IMR-90 (cell line): ENCODE measurements at regions not wholly inside any gene's neighbourhood (a gene's known extent, or its start where the extent isn't known, plus 50 kb on each side); places are given as distances from the start of the nearest gene placed in this dataset.
A peak's percentile ranks its signal among the peaks of the same experiment; 100 is the strongest.

Experiments
- ATAC-seq: fragments of 200-7000 bp; cut with Tn5 transposase; 2 replicates; pipeline ENCODE4 v1.9.1; 2020; ENCODE audit warnings: low read depth, mild to moderate bottlenecking, moderate library complexity
- BruUV-seq: library from RNA; stranded (reverse); fragments of 400-500 nt; replicated peaks from 2 replicates; lab custom pipeline; 2021; lab: Mats Ljungman, UMichigan
- CTCF ChIA-PET: fragments of 300-600 bp; formaldehyde crosslinking; extraction: SDS; loops from one replicate; lab custom pipeline; 2021; ENCODE audit warnings: antibody characterized with exemption; lab: Yijun Ruan, JAX
- POLR2A ChIA-PET: fragments of 300-600 bp; sonication (Branson Sonifier 250); formaldehyde crosslinking; loops from one replicate; lab custom pipeline; 2022; ENCODE audit warnings: antibody characterized with exemption; ENCODE audit not compliant: unreplicated experiment; lab: Charles Lee
- DNase-seq: peaks from one replicate; pipeline ENCODE4 v3.0.0; 2013
- H2AFZ ChIP-seq: replicated peaks from 2 replicates; pipeline ENCODE3; 2013; ENCODE audit warnings: low read length, mild to moderate bottlenecking; ENCODE audit not compliant: poor library complexity
- H2AK5ac ChIP-seq: 2 replicates; pipeline ENCODE4 v1.6.1; 2013; ENCODE audit warnings: low read depth, low read length, inconsistent platforms
- H2AK9ac ChIP-seq: replicated peaks from 2 replicates; pipeline ENCODE3; 2013; ENCODE audit warnings: mild to moderate bottlenecking, low read depth, low read length, moderate library complexity; ENCODE audit not compliant: poor library complexity
- H2BK120ac ChIP-seq: 2 replicates; pipeline ENCODE4 v1.6.1; 2013; ENCODE audit warnings: low read depth, low read length, inconsistent platforms
- H2BK15ac ChIP-seq: 3 replicates; pipeline ENCODE4 v1.6.1; 2013; ENCODE audit warnings: low read depth, low read length, inconsistent platforms
- H2BK20ac ChIP-seq: 2 replicates; pipeline ENCODE4 v1.6.1; 2013; ENCODE audit warnings: low read depth, mild to moderate bottlenecking, inconsistent platforms, low read length, moderate library complexity
- H2BK5ac ChIP-seq: 2 replicates; pipeline ENCODE4 v1.6.1; 2013; ENCODE audit warnings: mild to moderate bottlenecking, low read depth, low read length, inconsistent platforms; ENCODE audit not compliant: poor library complexity, severe bottlenecking
- H3K14ac ChIP-seq: replicated peaks from 2 replicates; pipeline ENCODE4 v1.6.1; 2013; ENCODE audit warnings: low read depth, low read length, inconsistent platforms
- H3K18ac ChIP-seq: 2 replicates; pipeline ENCODE4 v1.6.1; 2013; ENCODE audit warnings: low read depth, low read length, control low read depth
- H3K23ac ChIP-seq: 2 replicates; pipeline ENCODE4 v1.6.1; 2013; ENCODE audit warnings: low read depth, low read length, inconsistent platforms
- H3K27ac ChIP-seq: 2 replicates; pipeline ENCODE4 v1.5.1; 2013; ENCODE audit warnings: mild to moderate bottlenecking, control low read depth, low read length; ENCODE audit not compliant: insufficient read depth
- H3K27me3 ChIP-seq: 2 replicates; pipeline ENCODE4 v1.6.1; 2013; ENCODE audit warnings: low read length; ENCODE audit not compliant: control insufficient read depth, insufficient read depth
- H3K36me3 ChIP-seq: 2 replicates; pipeline ENCODE4 v1.6.1; 2013; ENCODE audit warnings: low read length, mixed read lengths; ENCODE audit not compliant: control insufficient read depth, insufficient read depth
- H3K4ac ChIP-seq: 2 replicates; pipeline ENCODE4 v1.6.1; 2013; ENCODE audit warnings: low read depth, low read length, inconsistent platforms
- H3K4me1 ChIP-seq: 2 replicates; pipeline ENCODE4 v1.6.1; 2013; ENCODE audit warnings: low read length, mixed read lengths; ENCODE audit not compliant: control insufficient read depth, insufficient read depth
- H3K4me2 ChIP-seq: 2 replicates; pipeline ENCODE4 v1.6.1; 2013; ENCODE audit warnings: low read depth, mild to moderate bottlenecking, control low read depth, low read length, moderate library complexity
- H3K4me3 ChIP-seq: 2 replicates; pipeline ENCODE4 v1.5.1; 2013; ENCODE audit warnings: low read depth, mild to moderate bottlenecking, control low read depth, low read length, moderate library complexity; ENCODE audit not compliant: insufficient read depth
- H3K56ac ChIP-seq: 2 replicates; pipeline ENCODE4 v1.6.1; 2013; ENCODE audit warnings: low read length, inconsistent platforms; ENCODE audit not compliant: insufficient read depth; ENCODE audit errors: extremely low read depth
- H3K79me1 ChIP-seq, 2 experiments: 2 replicates each; pipeline ENCODE4 v1.6.1; 2013; ENCODE audit warnings: low read length in 2 of 2, inconsistent platforms in 1 of 2, low read depth in 1 of 2
- H3K9ac ChIP-seq: 2 replicates; pipeline ENCODE4 v1.6.1; 2013; ENCODE audit warnings: low read depth, low read length, control low read depth
- H3K9me1 ChIP-seq: 2 replicates; pipeline ENCODE4 v1.6.1; 2013; ENCODE audit warnings: low read length, inconsistent platforms; ENCODE audit not compliant: insufficient read depth
- H3K9me3 ChIP-seq: 2 replicates; pipeline ENCODE4 v1.6.1; 2013; ENCODE audit warnings: low read length; ENCODE audit not compliant: control insufficient read depth, insufficient read depth
- H4K20me1 ChIP-seq: 2 replicates; pipeline ENCODE4 v1.6.1; 2013; ENCODE audit warnings: low read length, inconsistent platforms; ENCODE audit not compliant: insufficient read depth
- H4K5ac ChIP-seq: 2 replicates; pipeline ENCODE4 v1.6.1; 2013; ENCODE audit warnings: mild to moderate bottlenecking, low read depth, low read length, control low read depth
- H4K8ac ChIP-seq, 2 experiments: 2 replicates each; pipeline ENCODE4 v1.6.1; 2013; ENCODE audit warnings: low read depth in 2 of 2, low read length in 2 of 2, control low read depth in 1 of 2, inconsistent platforms in 1 of 2
- H4K91ac ChIP-seq: 2 replicates; pipeline ENCODE4 v1.6.1; 2013; ENCODE audit warnings: low read depth, low read length, inconsistent platforms; ENCODE audit not compliant: insufficient read depth
- CEBPB ChIP-seq: IDR thresholded peaks from 2 replicates; pipeline ENCODE4 v1.6.1; 2012; ENCODE audit warnings: low read depth, low read length, improper control_type of control experiment
- CTCF ChIP-seq: conservative IDR thresholded peaks from 2 replicates; pipeline ENCODE4 v1.5.1; 2012; ENCODE audit warnings: mild to moderate bottlenecking, low read depth, low read length, improper control_type of control experiment
- MAFK ChIP-seq: IDR thresholded peaks from 2 replicates; pipeline ENCODE4 v1.6.1; 2012; ENCODE audit warnings: low read depth, low read length, improper control_type of control experiment
- MXI1 ChIP-seq: IDR thresholded peaks from 2 replicates; pipeline ENCODE4 v1.6.1; 2012; ENCODE audit warnings: low read depth, mild to moderate bottlenecking, low read length, moderate library complexity, borderline replicate concordance
- POLR2A ChIP-seq: IDR thresholded peaks from 2 replicates; pipeline ENCODE4 v1.6.1; 2012; ENCODE audit warnings: mild to moderate bottlenecking, low read depth, low read length
- WGBS, 2 experiments: methylation state at CpG; one replicate each; pipeline versions ENCODE4 v1.1.5 to v1.1.7; 2013; ENCODE audit warnings: missing lambda C conversion rate in 2 of 2; ENCODE audit not compliant: insufficient read length in 1 of 2; ENCODE audit errors: extremely low coverage in 2 of 2; 5-methylcytosine and 5-hydroxymethylcytosine counted together
- dilution Hi-C: fragments of 300-500 bp; cut with HindIII; formaldehyde crosslinking; loops from one replicate; pipeline ENCODE4 v1.14.3; 2018; ENCODE audit warnings: low sequenced_read_pairs; ENCODE audit not compliant: unreplicated experiment
- in situ Hi-C: fragments of 300-500 bp; cut with MboI; formaldehyde crosslinking; loops from 3 replicates; pipeline ENCODE4 v1.14.3; 2019; ENCODE audit warnings: low sequenced_read_pairs, inconsistent platforms, mixed read lengths
- intact Hi-C: fragments of 100-400 bp; cut with micrococcal nuclease; formaldehyde crosslinking; loops from 2 replicates; pipeline ENCODE4 v1.10.0; 2022

- Histone ChIP-seq H3K9me1 (no peaks in the 10 kb centered on the region), H3K4me2 (no peak overlapping the region), H3K27me3 (no peaks in the 10 kb centered on the region), H3K4me1 (peaks cover 2% of the 10 kb centered on the region; the same call in 1 of the 2 replicates), H2BK20ac (no peak overlapping the region), H3K9ac (no peak overlapping the region), H2BK15ac (no peak overlapping the region), H4K5ac (no peak overlapping the region), H3K18ac (no peak overlapping the region), H4K91ac (no peak overlapping the region), H2BK120ac (no peak overlapping the region), H3K4me3 (no peak overlapping the region), H3K79me1 (no peaks in the 10 kb centered on the region), H3K56ac (no peak overlapping the region), H3K9me3 (no peaks in the 10 kb centered on the region), H2BK5ac (no peak overlapping the region), H3K23ac (no peak overlapping the region), H3K36me3 (no peaks in the 10 kb centered on the region), H4K8ac (no peak overlapping the region), H3K4ac (no peak overlapping the region), H4K20me1 (no peaks in the 10 kb centered on the region), H2AFZ (no peak overlapping the region), H3K14ac (no peak overlapping the region; the same call in 1 of the 2 replicates), H2AK9ac (no peak overlapping the region), H3K27ac (no peak overlapping the region), H2AK5ac (no peak overlapping the region)
- no CpG with 5 or more reads among the region's 3 CpGs for WGBS, 2 experiments
- in situ Hi-C loops (loop anchor here (25.0 kb wide), 1 partner anchor 624 kb away; no protein-coding TSS in a partner anchor), intact Hi-C loops (no loop called here), dilution Hi-C loops (no loop called here)
- BruUV-seq = no TSS peak
- ChIA-PET POLR2A (no interaction called here), CTCF (interaction anchor here (0.9 kb wide), 1 partner anchor 8 kb away, joined by 4 read pairs; no protein-coding TSS in a partner anchor)
- TF ChIP-seq CTCF = no peak
- no peak for TF ChIP-seq MXI1
- TF ChIP-seq POLR2A = no peak
- peak; percentile 81 for TF ChIP-seq CEBPB
- no peak for TF ChIP-seq MAFK
- no peak for DNase-seq
- no peak for ATAC-seq
These were observed 106.3 kb upstream of the PTPN13 start for GRCh38 chr4:86487738-86488348.
